SW480 (cell line): ENCODE measurements at regions not wholly inside any gene's neighbourhood (a gene's known extent, or its start where the extent isn't known, plus 50 kb on each side); places are given as distances from the start of the nearest gene placed in this dataset.
"Not testable (repeated sequence)": the region's sequence is repeated elsewhere in the genome, so short reads cannot be mapped to it uniquely, and the experiment has no call there.

Source experiments
- DNase-seq: peaks from one replicate; pipeline ENCODE4 v3.0.0-alpha.2; 2016; ENCODE audit warnings: low spot score

DNA sequence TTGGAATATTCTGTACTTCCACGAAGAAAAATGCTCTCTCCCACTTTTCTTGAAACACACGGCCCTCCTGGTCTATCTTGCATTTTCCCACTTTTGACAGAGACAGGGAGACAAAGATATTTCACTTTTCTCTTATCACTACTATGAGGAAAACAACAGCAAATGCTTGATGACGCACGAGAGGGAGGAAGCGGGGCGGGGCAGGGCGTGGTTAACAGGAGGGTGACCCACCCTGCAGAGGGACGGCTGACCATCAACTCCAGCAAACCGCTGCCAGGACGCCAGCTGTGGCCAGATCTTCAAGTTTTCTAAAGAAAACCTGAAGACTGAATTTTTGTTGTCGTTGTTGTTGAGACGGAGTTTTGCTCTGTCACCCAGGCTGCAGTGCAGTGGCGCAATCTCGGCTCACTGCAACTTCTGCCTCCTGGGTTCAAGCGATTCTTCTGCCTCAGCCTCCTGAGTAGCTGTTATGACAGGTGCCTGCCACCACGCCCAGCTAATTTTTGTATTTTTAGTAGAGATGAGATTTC lies 63.8 kb downstream of the NSUN5 start:
- not testable (repeated sequence) for DNase-seq

DNA sequence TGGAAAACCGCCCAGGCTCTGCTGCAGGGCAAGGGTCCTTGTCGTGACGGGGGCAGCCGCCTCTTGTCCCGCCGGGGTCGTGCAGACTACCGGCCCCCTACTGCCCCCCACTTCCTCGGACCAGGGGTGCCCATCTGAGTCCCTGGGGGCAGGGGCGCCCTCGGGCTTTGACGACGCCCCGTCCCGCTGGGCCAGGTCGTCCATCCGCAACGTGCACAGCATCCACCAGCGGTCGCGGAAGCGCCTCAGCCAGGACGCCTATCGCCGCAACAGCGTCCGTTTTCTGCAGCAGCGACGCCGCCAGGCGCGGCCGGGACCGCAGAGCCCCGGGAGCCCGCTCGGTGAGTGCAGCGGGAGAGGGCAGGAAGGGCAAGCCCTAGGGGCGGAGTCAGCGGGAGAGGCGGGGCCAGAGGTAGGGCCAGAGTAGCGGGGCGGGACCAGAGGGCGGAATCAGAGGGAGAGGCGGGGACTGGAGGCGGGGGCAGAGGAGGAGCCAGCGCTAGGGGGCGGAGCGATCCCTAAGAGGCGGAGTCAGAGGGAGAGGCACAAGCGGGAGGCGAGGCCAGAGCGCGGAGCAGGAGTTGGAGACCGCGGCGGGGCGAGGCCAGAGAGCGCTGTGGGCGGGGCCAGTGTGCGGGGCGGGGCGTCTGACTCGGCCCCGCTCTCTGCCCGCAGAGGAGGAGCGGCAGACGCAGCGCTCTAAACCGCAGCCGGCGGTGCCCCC lies 73.5 kb downstream of the NSUN5 start:
- DNase-seq, result not testable (repeated sequence)

DNA sequence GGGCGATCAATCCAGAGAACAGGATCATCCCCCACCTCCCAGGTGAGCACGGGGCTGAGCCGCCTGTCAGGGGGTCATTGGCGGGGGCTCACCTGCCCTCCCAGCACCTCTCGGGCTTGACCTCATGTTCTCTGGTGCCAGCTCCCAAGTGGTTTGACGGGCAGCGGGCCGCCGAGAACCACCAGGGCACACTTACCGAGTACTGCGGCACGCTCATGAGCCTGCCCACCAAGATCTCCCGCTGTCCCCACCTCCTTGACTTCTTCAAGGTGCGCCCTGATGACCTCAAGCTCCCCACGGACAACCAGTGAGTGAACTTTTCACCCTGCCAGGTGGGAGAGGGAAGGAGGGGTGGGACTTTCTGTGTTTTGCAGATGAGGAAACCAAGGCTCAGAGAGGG lies 82.9 kb downstream of the NSUN5 start:
- DNase-seq, result not testable (repeated sequence)

DNA sequence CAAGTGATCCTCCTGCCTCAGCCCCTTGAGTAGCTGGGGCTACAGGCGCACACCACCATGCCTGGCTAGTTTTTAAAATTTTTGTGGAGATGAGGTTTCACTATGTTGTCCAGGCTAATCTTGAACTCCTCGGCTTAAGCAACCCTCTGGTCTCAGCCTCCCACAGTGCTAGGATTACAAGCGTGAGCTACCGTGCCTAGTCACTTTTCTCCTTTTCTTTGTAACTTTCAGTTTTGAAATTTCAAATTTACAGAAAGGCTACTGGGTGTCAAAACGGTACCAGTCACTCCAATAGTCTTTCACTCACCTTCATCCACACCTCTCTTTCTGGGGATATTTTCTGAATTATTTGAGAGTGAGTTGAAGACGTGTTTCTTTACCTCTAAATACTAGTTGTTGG lies 86.9 kb downstream of the NSUN5 start:
- not testable (repeated sequence) for DNase-seq

DNA sequence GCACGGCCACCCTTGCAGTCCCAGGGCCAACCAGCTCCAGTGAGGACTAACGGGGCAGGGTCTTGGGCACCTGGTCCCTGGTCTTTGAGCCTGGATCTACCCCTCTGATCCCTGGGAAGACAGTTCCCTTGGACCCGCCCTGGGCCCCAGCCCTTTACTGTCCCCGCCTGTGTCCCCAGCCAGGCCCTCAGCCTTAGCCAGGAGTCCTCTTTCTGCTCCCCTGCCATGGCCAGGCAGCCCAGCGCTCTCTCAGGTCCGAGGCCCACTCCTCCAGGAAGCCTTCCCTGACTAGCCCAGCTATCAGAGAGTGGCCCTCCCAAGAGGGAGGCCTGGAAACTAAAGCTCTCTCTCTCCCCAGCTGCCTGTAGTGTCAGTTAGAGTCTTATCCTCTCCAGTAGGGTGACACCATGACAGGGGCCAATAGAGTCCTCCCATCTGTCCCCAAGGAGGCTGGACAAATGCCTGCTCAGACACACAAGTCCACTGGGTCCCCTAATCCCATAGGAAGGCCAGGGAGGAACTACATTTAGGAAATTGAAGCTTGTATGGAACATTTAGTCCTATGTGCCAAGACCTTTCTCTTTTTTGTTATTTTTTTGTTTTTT lies 87.8 kb downstream of the NSUN5 start:
- not testable (repeated sequence) for DNase-seq

DNA sequence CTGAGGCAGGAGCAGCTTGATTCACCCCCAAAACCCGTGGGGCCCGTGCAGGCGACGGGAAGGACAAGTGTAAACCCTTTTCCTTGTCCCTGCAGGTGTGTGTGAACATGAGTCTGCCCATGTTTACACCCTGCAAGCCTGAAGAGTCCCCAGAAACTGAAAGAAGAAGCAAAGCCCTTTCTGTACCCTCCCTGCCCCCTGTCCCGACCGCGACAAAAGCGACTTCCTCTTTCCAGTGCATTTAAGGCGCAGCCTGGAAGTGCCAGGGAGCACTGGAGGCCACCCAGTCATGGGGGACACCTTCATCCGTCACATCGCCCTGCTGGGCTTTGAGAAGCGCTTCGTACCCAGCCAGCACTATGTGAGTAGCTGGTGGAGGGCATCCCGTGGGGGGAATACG lies 88.3 kb downstream of the NSUN5 start:
- DNase-seq, result not testable (repeated sequence)

DNA sequence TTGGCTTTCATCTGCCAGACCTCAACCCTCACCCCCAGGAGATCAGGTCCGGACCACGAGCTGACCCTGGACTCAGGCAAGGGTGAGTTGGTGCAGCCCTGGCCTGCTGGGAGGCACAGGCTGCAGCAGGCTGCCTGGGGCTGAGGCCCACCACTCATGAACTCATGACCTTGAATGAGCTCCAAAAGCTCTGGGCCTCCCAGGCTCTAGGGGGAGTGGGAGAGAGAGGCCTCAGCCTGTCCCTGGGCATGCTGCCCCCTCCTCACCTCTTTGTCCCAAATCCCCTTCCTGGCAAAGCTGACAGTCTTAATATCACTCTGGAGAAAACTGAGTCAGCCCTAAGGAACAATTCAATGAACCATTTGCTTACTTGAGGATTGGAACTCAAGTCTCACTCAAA lies 89.8 kb downstream of the NSUN5 start:
- not testable (repeated sequence) for DNase-seq

DNA sequence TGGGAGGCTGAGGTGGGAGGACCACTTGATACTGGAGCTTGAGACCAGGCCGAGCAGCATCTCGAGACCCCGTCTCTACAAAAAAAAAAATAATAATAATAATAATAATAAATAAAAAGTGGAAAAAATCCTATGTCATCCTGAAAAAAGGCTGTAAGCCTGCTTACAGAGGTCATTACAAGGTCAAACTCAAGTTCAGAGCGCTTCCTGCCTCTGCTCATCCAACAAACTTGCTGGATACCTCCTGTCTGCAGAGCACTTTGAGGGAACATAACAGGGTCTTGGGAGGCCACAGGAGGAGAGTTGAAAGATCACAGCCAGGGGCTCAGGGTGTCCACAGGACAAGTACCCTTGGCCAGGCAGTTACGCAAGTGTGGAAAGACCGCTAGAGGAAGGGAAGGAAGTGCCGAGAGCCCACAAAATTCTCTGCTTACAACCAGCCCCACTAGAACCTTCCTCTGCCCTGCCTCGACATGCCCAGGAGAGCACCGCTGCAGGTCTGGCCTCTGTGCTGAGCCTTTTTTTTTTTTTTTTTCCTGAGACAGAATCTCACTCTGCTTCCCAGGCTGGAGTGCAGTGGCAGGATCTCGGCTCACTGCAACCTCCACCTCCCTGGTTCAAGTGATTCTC lies 92.5 kb downstream of the NSUN5 start:
- not testable (repeated sequence) for DNase-seq

DNA sequence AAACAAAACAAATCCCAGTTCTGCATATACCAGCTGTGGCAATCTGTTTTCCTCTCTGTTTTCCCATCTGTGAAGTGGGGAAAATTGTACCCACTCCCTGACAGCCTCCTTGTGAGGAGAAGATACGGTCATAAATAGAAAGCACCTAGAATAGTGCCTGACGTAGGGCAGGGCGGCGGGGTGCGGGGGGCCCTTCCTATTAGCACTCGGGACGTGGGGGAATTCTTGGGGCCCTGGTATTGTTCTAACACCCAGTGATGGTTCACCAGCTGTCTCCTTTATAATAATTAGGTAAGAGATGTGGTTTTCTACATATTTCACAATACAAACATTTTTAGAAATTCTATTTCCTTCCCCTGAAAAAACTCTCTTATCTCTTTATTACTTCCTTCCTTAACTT lies 93.4 kb downstream of the NSUN5 start:
- not testable (repeated sequence) for DNase-seq

DNA sequence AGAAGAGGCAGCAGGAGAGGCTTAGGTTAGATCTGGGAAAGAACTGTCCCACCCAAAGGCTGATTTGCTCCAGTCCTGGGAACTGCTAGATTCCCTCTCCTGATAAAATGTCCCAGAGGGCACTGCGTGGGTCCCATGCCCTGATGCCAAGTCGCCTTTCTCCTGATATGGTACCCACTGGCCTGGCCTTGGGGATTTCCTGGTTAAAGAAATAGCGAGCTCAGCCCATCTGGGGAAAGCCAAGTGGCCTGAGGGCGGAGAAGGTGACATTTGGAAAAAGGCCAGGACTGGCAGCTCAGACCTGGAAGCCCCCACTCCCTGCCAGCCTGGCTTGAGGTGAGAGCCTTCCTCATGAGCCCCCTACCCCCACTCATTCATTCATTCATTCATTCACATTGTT lies 94.2 kb downstream of the NSUN5 start:
- DNase-seq, result peak; percentile 0

DNA sequence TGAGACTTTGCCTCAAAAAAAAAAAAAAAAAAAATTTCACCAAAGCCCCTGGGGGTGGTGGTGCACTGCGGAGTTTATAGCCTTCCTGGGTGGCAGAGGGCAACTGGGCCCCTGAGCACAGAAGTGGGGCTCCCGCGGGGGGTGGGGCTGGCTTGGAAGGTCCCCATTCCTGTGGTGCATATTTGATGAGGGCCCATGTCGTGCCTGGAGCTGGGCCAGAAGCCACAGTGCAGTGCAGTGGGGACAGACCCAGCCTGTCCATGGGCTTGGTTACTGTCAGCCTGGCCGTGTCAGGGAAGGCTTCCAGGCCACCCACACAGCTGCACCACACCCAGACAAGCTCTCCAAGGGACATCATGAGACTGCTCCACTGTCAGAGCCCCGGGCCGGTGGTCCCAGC lies 95.5 kb downstream of the NSUN5 start:
- not testable (repeated sequence) for DNase-seq

DNA sequence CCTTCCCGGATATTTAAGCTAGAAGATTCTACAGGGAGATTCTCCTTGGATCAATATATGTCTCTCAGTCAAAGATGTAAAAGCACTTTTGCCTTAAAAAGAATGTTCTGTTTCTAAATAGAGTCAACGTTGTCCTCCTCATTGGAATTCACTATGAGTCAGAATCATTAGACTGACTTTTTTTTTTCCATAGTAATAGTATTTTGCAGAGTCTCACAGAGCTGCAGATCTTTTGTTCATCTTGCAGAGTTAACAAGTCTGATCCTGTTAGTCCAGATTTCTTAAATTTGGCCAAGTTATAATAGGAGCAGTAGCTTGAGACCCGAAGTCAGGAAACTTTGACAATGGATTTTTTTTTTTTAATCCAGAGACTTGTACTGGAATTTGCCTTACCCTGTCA lies 103.0 kb downstream of the NSUN5 start:
- not testable (repeated sequence) for DNase-seq

DNA sequence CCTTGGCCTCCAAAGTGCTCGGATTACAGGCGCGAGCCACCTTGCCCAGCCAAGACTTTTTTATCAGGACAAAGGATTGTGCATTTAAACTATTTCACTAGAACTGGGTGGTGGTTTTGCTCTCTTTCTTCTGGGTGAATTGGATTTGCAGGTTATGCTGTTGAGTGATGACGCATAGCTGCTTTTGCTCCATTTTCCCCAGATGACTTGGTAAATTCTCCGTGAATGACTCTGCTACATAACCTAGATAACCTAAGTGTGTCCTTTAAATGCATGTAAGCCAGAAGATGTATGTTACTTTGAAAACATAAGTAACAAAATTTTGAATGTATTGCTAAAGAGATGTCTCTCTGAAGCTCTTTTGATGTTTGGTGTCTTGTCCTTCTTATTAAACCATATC lies 103.7 kb downstream of the NSUN5 start:
- DNase-seq, result not testable (repeated sequence)

DNA sequence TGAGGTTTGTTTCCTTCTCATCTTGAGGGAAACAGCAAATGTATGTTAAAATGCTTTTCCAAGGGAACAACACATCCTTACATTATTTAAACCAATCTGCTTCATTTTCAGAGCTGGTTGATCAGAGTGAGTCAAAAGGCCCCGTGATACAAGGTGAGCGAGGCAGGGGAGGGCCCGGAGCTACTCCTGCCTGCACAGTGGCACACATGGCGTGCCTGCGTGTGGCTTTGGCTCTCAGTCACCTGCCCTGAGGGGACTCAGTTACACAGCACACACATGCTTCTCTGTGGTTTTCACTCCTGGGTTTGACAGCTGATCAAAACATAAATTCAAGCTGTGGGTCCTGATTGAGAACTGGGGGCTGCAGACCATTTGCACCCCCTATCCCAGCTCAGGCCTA lies 105.3 kb downstream of the NSUN5 start:
- not testable (repeated sequence) for DNase-seq

DNA sequence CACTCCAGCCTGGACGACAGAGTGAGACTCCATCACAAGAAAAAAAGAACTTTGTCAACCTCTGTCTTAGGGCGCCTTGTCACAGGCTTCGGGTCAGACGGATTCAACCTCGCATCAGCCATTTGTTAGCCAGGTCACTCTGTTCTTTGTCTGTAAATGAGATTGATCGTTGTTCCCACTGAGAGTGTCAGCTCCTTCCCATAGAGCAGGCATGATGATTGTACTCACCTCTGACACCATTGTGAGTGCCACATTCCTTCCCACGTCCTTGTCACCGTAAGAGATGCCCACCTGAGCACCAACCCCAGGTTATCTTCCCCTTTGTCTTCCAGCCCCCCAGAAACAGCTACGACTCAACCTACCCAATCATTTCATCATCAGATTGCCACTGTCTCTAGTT lies 107.4 kb downstream of the NSUN5 start:
- DNase-seq, result not testable (repeated sequence)

DNA sequence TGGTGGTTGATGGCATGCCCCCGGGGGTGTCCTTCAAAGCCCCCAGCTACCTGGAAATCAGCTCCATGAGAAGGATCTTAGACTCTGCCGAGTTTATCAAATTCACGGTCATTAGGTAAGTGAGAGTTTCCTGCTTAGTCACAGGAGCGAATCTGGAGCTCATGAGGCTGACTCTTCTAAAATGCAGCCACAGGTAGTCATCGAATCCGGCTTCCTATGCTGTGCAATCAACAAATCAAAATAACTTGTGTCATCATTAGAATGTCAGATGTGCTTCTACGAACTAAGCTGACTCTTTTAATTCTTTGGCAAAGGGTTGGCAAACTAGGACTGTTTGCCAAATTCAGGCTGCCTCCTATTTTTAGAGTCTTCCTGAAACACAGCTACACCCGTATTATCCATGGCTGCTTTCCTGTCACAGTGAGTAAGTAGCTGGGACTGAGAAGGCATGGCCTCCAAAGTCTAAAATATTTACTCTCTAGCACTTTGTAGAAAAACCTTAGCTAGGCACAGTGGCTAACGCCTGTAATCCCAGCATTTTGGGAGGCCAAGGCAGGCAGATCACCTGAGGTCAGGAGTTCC lies 108.0 kb downstream of the NSUN5 start:
- DNase-seq, result not testable (repeated sequence)

DNA sequence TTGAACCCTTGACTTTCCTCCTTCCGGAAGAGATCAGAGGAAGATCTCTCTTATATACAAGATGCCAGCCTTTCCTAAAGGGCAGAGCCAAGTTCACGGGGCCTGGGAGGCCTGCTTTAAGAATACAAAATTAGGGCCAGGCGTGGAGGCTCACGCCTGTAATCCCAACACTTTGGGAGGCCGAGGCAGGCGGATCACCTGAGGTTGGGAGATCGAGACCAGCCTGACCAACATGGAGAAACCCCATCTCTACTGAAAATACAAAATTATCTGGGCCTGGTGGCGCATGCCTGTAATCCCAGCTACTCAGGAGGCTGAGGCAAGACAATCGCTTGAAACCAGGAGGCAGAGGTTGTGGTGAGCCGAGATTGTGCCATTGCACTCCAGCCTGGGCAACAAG lies 108.2 kb upstream of the SPDYE9 start:
- not testable (repeated sequence) for DNase-seq

DNA sequence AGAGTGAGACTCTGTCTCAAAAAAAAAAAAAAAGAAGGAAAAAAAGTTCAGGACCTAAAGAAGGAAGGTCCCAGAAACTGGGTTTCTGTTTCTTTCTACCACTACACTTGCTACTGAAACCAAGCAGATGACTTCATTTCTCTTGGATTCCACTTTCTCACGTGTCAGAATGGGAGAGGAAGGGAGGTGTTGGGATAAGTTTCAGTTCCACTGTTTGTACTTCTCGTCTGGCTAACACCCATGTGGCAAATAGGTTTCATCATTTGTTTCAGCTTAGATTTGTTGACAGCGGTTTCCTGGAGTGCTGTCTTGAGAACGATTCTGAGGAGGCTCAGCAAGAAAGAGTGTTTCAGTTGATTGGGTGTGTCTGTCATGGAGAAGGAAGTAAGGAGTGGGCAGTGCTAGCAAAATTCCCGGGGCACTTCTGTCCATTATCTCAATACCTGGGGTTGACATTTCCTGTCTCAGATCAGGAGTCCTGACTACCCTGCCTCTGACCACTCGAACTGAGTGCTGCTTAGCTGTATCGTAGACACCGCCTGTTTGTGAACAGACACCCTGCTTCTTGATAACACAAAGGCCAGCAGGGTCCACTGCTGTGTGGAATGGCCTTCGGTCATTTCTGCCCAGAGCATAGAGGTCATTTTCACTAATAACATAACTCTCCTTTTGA lies 104.8 kb upstream of the SPDYE9 start:
- DNase-seq, result not testable (repeated sequence)

DNA sequence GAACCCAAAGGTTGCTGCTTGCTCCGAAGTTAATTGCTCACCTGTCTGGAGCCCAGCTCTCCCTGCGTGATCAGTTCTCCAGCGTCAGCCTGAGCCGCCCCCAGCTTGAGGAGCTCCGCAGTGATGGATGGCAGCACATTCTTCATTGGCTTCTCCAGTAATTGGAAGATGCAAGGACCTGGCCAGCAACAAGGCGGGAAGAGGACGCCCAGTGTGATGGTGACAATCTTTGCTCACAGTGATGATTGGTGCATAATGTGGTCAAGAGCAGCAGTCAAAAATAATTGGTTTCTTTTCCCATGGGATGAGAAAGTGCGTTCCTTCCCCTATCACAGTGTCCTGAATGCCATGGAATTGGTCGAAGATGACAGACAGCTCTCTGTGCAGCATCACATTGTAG lies 102.4 kb upstream of the SPDYE9 start:
- DNase-seq, result not testable (repeated sequence)

DNA sequence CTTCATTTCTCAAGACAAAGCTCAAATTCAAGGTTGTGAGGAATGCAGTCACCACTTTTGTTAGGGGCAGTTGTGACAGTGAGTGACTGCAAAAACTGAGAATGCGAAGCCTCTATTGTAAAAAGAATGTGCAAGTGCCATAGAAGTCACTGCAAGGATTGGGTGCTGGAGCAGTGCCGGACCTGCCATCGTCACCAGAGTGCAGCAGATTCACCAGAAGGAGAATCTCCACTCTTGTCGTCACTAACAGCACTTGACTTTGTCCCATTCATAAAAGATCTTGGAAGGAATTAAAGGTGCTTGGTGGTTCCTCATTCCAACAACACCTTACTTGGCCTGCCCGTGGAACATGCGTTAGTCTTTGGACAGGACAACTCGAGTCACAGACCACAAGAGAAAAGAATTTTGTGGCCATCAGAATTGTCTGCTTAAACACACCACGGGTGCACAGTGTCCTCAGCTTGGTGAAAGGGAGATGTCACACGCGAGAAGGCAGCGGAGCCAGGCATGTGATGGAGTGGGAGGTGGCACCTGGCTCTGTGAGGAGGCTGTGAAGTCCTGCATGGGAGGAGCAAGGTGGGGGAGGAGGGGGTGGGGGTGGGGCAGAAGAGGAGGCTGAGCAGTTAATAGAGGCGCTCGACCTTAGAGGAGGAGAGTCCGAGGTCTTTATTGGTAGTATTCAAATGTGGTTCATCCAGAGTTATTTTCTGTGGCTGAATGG lies 100.9 kb upstream of the SPDYE9 start:
- not testable (repeated sequence) for DNase-seq

DNA sequence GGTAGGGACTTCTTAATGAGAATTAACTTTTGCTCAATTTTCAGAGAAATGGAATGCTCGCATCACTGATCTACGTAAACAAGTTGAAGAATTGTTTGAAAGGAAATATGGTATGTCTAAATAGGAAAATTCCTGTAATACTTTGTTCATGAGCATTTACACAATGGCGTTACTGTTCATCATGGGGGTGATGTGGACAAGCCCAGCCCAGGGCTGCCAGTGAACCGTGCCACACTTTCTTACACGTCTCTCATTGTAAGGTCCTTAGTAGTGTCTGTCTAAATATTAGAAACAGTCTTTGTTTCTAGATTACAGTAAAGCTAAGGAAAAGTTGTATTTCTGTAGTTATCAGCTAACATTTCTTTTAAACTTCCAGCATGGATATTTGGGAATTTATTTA lies 91.0 kb upstream of the SPDYE9 start:
- not testable (repeated sequence) for DNase-seq
